GM10266 (cell line): ENCODE measurements at regions not wholly inside any gene's neighbourhood (a gene's known extent, or its start where the extent isn't known, plus 50 kb on each side); places are given as distances from the start of the nearest gene placed in this dataset.
"Not testable (repeated sequence)": the region's sequence is repeated elsewhere in the genome, so short reads cannot be mapped to it uniquely, and the experiment has no call there.

ENCODE experiments used
- DNase-seq: peaks from one replicate; pipeline ENCODE4 v3.0.0; 2012; ENCODE audit errors: extremely low spot score
- CTCF ChIP-seq: IDR thresholded peaks from 2 replicates; pipeline ENCODE4 v1.5.1; 2012; ENCODE audit warnings: mild to moderate bottlenecking, low read depth; ENCODE audit not compliant: control insufficient read depth, insufficient read depth; ENCODE audit errors: missing control alignments

GRCh38 chr17:34475296-34475695 is 104.1 kb upstream of the TMEM132E start:
- DNase-seq, result no peak
- TF ChIP-seq CTCF, result no peak

GRCh38 chr17:34474706-34475105 is 104.7 kb upstream of the TMEM132E start:
- DNase-seq, result no peak
- no peak for TF ChIP-seq CTCF

GRCh38 chr17:34472363-34472762 is 107.0 kb upstream of the TMEM132E start:
- no peak for DNase-seq
- TF ChIP-seq CTCF, result no peak

- not testable (repeated sequence) for DNase-seq
Observed at GRCh38 chr17:34471278-34471677, 108.1 kb upstream of the TMEM132E start.

GRCh38 chr17:34465789-34466188 is 102.8 kb upstream of the CCL1 start:
- DNase-seq, result no peak

GRCh38 chr17:34464812-34465211 is 101.8 kb upstream of the CCL1 start:
- TF ChIP-seq CTCF, result no peak
- DNase-seq, result no peak

More at GRCh38 chr17:34465789-34466188, 102.8 kb upstream of the CCL1 start:
- no peak for TF ChIP-seq CTCF

GRCh38 chr17:34458266-34458665 is 95.2 kb upstream of the CCL1 start:
- no peak for TF ChIP-seq CTCF
- DNase-seq, result no peak

- TF ChIP-seq CTCF, result no peak
- DNase-seq, result no peak
Observed at GRCh38 chr17:34456121-34456520, 93.1 kb upstream of the CCL1 start.
